ENCODE measurements at regions not wholly inside any gene's neighbourhood (a gene's known extent, or its start where the extent isn't known, plus 50 kb on each side); places are given as distances from the start of the nearest gene placed in this dataset.

- no peak for FAIRE-seq
- TF ChIP-seq CTCF (IDR thresholded peaks at IDR 0.05; ENCODE audit: insufficient read depth, low read depth, low read length), result no peak
- no peak for TF ChIP-seq EZH2 (IDR thresholded peaks at IDR 0.05; ENCODE audit: insufficient read depth, low read length)
These were observed 386.8 kb upstream of the JAG1 start for GRCh38 chr20:11060423-11061185.

GRCh38 chr20:11063444-11063843 lies 389.6 kb upstream of the JAG1 start:
- no peak overlapping the region for H3K9ac ChIP-seq (ENCODE audit: low read length)
- TF ChIP-seq CTCF (IDR thresholded peaks at IDR 0.05; ENCODE audit: insufficient read depth, low read depth, low read length) (no peak), EZH2 (IDR thresholded peaks at IDR 0.05; ENCODE audit: insufficient read depth, low read length) (no peak)
- Mint-ChIP-seq H3K4me3 (ENCODE audit: unreplicated experiment) (no peak overlapping the region), H3K27me3 (ENCODE audit: low read depth, unreplicated experiment) (no peaks in the 10 kb centered on the region), H3K27ac (ENCODE audit: unreplicated experiment) (no peak overlapping the region), H3K4me1 (ENCODE audit: low read depth, unreplicated experiment) (peaks cover 2% of the 10 kb centered on the region), H3K9me3 (ENCODE audit: unreplicated experiment) (no peaks in the 10 kb centered on the region), H3K36me3 (ENCODE audit: low read depth, unreplicated experiment) (no peaks in the 10 kb centered on the region)
- H3K4me2 ChIP-seq (ENCODE audit: low read length), result no peak overlapping the region
- H3K79me2 ChIP-seq (ENCODE audit: insufficient read depth, low read length), result no peaks in the 10 kb centered on the region
- no peaks in the 10 kb centered on the region for H3K27me3 ChIP-seq (ENCODE audit: insufficient read depth, low read length)
- H3K27ac ChIP-seq (ENCODE audit: low read depth, low read length), result no peak overlapping the region
- no peak for DNase-seq (ENCODE audit: low read depth)
- no peaks in the 10 kb centered on the region for H4K20me1 ChIP-seq (ENCODE audit: insufficient read depth, low read length)
- no peaks in the 10 kb centered on the region for H3K9me3 ChIP-seq (ENCODE audit: insufficient read depth, low read depth, low read length)
- no peak for FAIRE-seq
- H3K36me3 ChIP-seq (ENCODE audit: insufficient read depth, low read length), result no peaks in the 10 kb centered on the region
- H2AFZ ChIP-seq (ENCODE audit: low read depth, low read length), result no peak overlapping the region
- no peaks in the 10 kb centered on the region for H3K4me1 ChIP-seq (ENCODE audit: insufficient read depth, low read length)
- H3K4me3 ChIP-seq (ENCODE audit: insufficient read depth, low read depth, low read length), result no peak overlapping the region

More at GRCh38 chr20:11060423-11061185, 386.8 kb upstream of the JAG1 start:
- Mint-ChIP-seq H3K27ac (ENCODE audit: unreplicated experiment) (no peak overlapping the region), H3K4me3 (ENCODE audit: unreplicated experiment) (no peak overlapping the region), H3K27me3 (ENCODE audit: low read depth, unreplicated experiment) (no peaks in the 10 kb centered on the region), H3K4me1 (ENCODE audit: low read depth, unreplicated experiment) (no peaks in the 10 kb centered on the region), H3K9me3 (ENCODE audit: unreplicated experiment) (no peaks in the 10 kb centered on the region), H3K36me3 (ENCODE audit: low read depth, unreplicated experiment) (no peaks in the 10 kb centered on the region)
- no peak for DNase-seq (ENCODE audit: low read depth)
- H3K36me3 ChIP-seq (ENCODE audit: insufficient read depth, low read length), result no peaks in the 10 kb centered on the region
- H3K27me3 ChIP-seq (ENCODE audit: insufficient read depth, low read length), result no peaks in the 10 kb centered on the region
- no peak overlapping the region for H3K4me3 ChIP-seq (ENCODE audit: insufficient read depth, low read depth, low read length)
- no peak overlapping the region for H2AFZ ChIP-seq (ENCODE audit: low read depth, low read length)
- H3K4me1 ChIP-seq (ENCODE audit: insufficient read depth, low read length), result no peaks in the 10 kb centered on the region
- H3K9me3 ChIP-seq (ENCODE audit: insufficient read depth, low read depth, low read length), result no peaks in the 10 kb centered on the region
- H4K20me1 ChIP-seq (ENCODE audit: insufficient read depth, low read length), result no peaks in the 10 kb centered on the region
- no peak overlapping the region for H3K4me2 ChIP-seq (ENCODE audit: low read length)
- no peaks in the 10 kb centered on the region for H3K79me2 ChIP-seq (ENCODE audit: insufficient read depth, low read length)
- no peak overlapping the region for H3K9ac ChIP-seq (ENCODE audit: low read length)
- H3K27ac ChIP-seq (ENCODE audit: low read depth, low read length), result no peak overlapping the region

- no peaks in the 10 kb centered on the region for H4K20me1 ChIP-seq (ENCODE audit: insufficient read depth, low read length)
- FAIRE-seq (no peak), DNase-seq (ENCODE audit: low read depth) (no peak)
- no peak overlapping the region for H3K27ac Mint-ChIP-seq (ENCODE audit: unreplicated experiment)
- no peak overlapping the region for H3K4me3 ChIP-seq (ENCODE audit: insufficient read depth, low read depth, low read length)
- H3K27ac ChIP-seq (ENCODE audit: low read depth, low read length), result no peak overlapping the region
- no peaks in the 10 kb centered on the region for H3K9me3 ChIP-seq (ENCODE audit: insufficient read depth, low read depth, low read length)
- peaks cover 2% of the 10 kb centered on the region for H3K4me1 Mint-ChIP-seq (ENCODE audit: low read depth, unreplicated experiment)
- H3K79me2 ChIP-seq (ENCODE audit: insufficient read depth, low read length), result no peaks in the 10 kb centered on the region
- H3K9me3 Mint-ChIP-seq (ENCODE audit: unreplicated experiment), result no peaks in the 10 kb centered on the region
- H3K9ac ChIP-seq (ENCODE audit: low read length), result no peak overlapping the region
- no peak overlapping the region for H2AFZ ChIP-seq (ENCODE audit: low read depth, low read length)
- H3K4me1 ChIP-seq (ENCODE audit: insufficient read depth, low read length), result no peaks in the 10 kb centered on the region
- H3K36me3 ChIP-seq (ENCODE audit: insufficient read depth, low read length), result no peaks in the 10 kb centered on the region
- TF ChIP-seq CTCF (IDR thresholded peaks at IDR 0.05; ENCODE audit: insufficient read depth, low read depth, low read length) (no peak), EZH2 (IDR thresholded peaks at IDR 0.05; ENCODE audit: insufficient read depth, low read length) (no peak)
- H3K36me3 Mint-ChIP-seq (ENCODE audit: low read depth, unreplicated experiment), result no peaks in the 10 kb centered on the region
- no peaks in the 10 kb centered on the region for H3K27me3 Mint-ChIP-seq (ENCODE audit: low read depth, unreplicated experiment)
- H3K4me3 Mint-ChIP-seq (ENCODE audit: unreplicated experiment), result no peak overlapping the region
- no peaks in the 10 kb centered on the region for H3K27me3 ChIP-seq (ENCODE audit: insufficient read depth, low read length)
- H3K4me2 ChIP-seq (ENCODE audit: low read length), result no peak overlapping the region
These were observed 391.1 kb upstream of the JAG1 start for GRCh38 chr20:11064946-11065345.
